ENCODE measurements at regions not wholly inside any gene's neighbourhood (a gene's known extent, or its start where the extent isn't known, plus 50 kb on each side); places are given as distances from the start of the nearest gene placed in this dataset.

- no peak for TF ChIP-seq CTCF (IDR thresholded peaks at IDR 0.05)
- no peak for TF ChIP-seq TEAD4 (IDR thresholded peaks at IDR 0.05; ENCODE audit: borderline replicate concordance, insufficient read depth)
- TF ChIP-seq YY1 (IDR thresholded peaks at IDR 0.05; ENCODE audit: low read depth), result no peak
- TF ChIP-seq RXRA (IDR thresholded peaks at IDR 0.05; ENCODE audit: borderline replicate concordance, low read depth), result no peak
- TF ChIP-seq MAX (IDR thresholded peaks at IDR 0.05; ENCODE audit: low read depth), result no peak
- TF ChIP-seq POLR2AphosphoS5 (IDR thresholded peaks at IDR 0.05; ENCODE audit: low read depth, low read length), result no peak
- no peak for TF ChIP-seq CHD2 (IDR thresholded peaks at IDR 0.05; ENCODE audit: low read length, partially characterized antibody)
- TF ChIP-seq REST (IDR thresholded peaks at IDR 0.05; ENCODE audit: low read depth, low read length), result no peak
- TF ChIP-seq SIN3A (IDR thresholded peaks at IDR 0.05; ENCODE audit: borderline replicate concordance, low read depth, low read length), result no peak
Measured at GRCh38 chr9:90987566-90987965, 185.9 kb downstream of the SYK start.
